Liver (tissue), 7 donors: ENCODE measurements at regions not wholly inside any gene's neighbourhood (a gene's known extent, or its start where the extent isn't known, plus 50 kb on each side); places are given as distances from the start of the nearest gene placed in this dataset.

Source experiments
- DNase-seq: peaks from one replicate; pipeline ENCODE4 v3.0.0-alpha.2; 2017; ENCODE audit warnings: low spot score
- H3K27ac ChIP-seq, 2 donors: one replicate each; pipeline ENCODE4 v1.7.0; 2013; ENCODE audit warnings: inconsistent platforms in 2 of 2, low read length in 2 of 2, control low read depth in 1 of 2, low read depth in 1 of 2, mild to moderate bottlenecking in 1 of 2
- H3K27me3 ChIP-seq, 4 donors: one replicate each; pipeline versions ENCODE4 v1.6.1 to v1.7.0; 2013; ENCODE audit warnings: low read length in 3 of 4, inconsistent platforms in 1 of 4, mild to moderate bottlenecking in 1 of 4, moderate library complexity in 1 of 4; ENCODE audit not compliant: control insufficient read depth in 4 of 4, insufficient read depth in 4 of 4
- H3K36me3 ChIP-seq, 4 donors: one replicate each; pipeline versions ENCODE4 v1.6.1 to v1.7.0; 2013; ENCODE audit warnings: low read length in 3 of 4, mild to moderate bottlenecking in 3 of 4, low read depth in 1 of 4, moderate library complexity in 1 of 4; ENCODE audit not compliant: control insufficient read depth in 4 of 4, insufficient read depth in 3 of 4
- H3K4me1 ChIP-seq, 4 donors: one replicate each; pipeline versions ENCODE4 v1.6.1 to v1.7.0; 2013; ENCODE audit warnings: low read length in 3 of 4, mild to moderate bottlenecking in 3 of 4, moderate library complexity in 1 of 4; ENCODE audit not compliant: control insufficient read depth in 4 of 4, insufficient read depth in 4 of 4
- H3K4me3 ChIP-seq, 3 donors: one replicate each; pipeline versions ENCODE4 v1.6.1 to v1.7.0; 2013; ENCODE audit warnings: low read length in 3 of 3, control low read depth in 1 of 3, low read depth in 1 of 3, mild to moderate bottlenecking in 1 of 3
- H3K9ac ChIP-seq, 2 donors: one replicate each; pipeline ENCODE4 v1.7.0; 2013; ENCODE audit warnings: low read length in 2 of 2, mild to moderate bottlenecking in 2 of 2, moderate library complexity in 2 of 2, control low read depth in 1 of 2, low read depth in 1 of 2
- H3K9me3 ChIP-seq, 4 donors: one replicate each; pipeline versions ENCODE4 v1.6.1 to v1.7.0; 2013; ENCODE audit warnings: low read length in 3 of 4; ENCODE audit not compliant: control insufficient read depth in 4 of 4
- EGR1 ChIP-seq, 2 donors: IDR thresholded peaks; 2 replicates each; pipeline ENCODE4 v1.6.1; 2016 to 2018; ENCODE audit warnings: antibody characterized with exemption in 2 of 2, low read depth in 2 of 2
- FOXA1 ChIP-seq: IDR thresholded peaks from 2 replicates; pipeline ENCODE4 v1.6.1; 2016; ENCODE audit warnings: antibody characterized with exemption
- FOXA2 ChIP-seq: IDR thresholded peaks from 2 replicates; pipeline ENCODE4 v1.6.1; 2016; ENCODE audit warnings: antibody characterized with exemption
- GABPA ChIP-seq, 2 donors: IDR thresholded peaks in 1 of 2; conservative IDR thresholded peaks in 1 of 2; 2 replicates each; pipeline ENCODE4 v1.6.1; 2016; ENCODE audit warnings: antibody characterized with exemption in 2 of 2, mild to moderate bottlenecking in 1 of 2, moderate library complexity in 1 of 2
- HNF4A ChIP-seq, 2 donors: conservative IDR thresholded peaks; 2 replicates each; pipeline ENCODE4 v1.6.1; 2016; ENCODE audit warnings: antibody characterized with exemption in 2 of 2, mild to moderate bottlenecking in 2 of 2
- HNF4G ChIP-seq: IDR thresholded peaks from 2 replicates; pipeline ENCODE4 v1.6.1; 2016; ENCODE audit warnings: antibody characterized with exemption
- JUND ChIP-seq, 2 donors: IDR thresholded peaks; 2 replicates each; pipeline ENCODE4 v1.6.1; 2016; ENCODE audit warnings: antibody characterized with exemption in 2 of 2
- NR2F2 ChIP-seq: IDR thresholded peaks from 2 replicates; pipeline ENCODE4 v1.6.1; 2016; ENCODE audit warnings: antibody characterized with exemption
- RAD21 ChIP-seq, 2 donors: IDR thresholded peaks; 2 replicates each; pipeline ENCODE4 v1.6.1; 2016; ENCODE audit warnings: antibody characterized with exemption in 2 of 2, mild to moderate bottlenecking in 2 of 2
- RXRA ChIP-seq, 2 donors: IDR thresholded peaks; 2 replicates each; pipeline ENCODE4 v1.6.1; 2017 to 2018; ENCODE audit warnings: antibody characterized with exemption in 2 of 2, mild to moderate bottlenecking in 1 of 2
- SP1 ChIP-seq: IDR thresholded peaks from 2 replicates; pipeline ENCODE4 v1.6.1; 2018; ENCODE audit warnings: antibody characterized with exemption, mild to moderate bottlenecking
- TAF1 ChIP-seq: conservative IDR thresholded peaks from 2 replicates; pipeline ENCODE4 v1.6.1; 2016; ENCODE audit warnings: antibody characterized with exemption, mild to moderate bottlenecking
- YY1 ChIP-seq: IDR thresholded peaks from 2 replicates; pipeline ENCODE4 v1.6.1; 2016; ENCODE audit warnings: antibody characterized with exemption, mild to moderate bottlenecking
- WGBS: extraction: QIAGEN DNeasy Blood & Tissue Kit; methylation state at CpG from one replicate; pipeline ENCODE4 v1.1.7; 2013; 5-methylcytosine and 5-hydroxymethylcytosine counted together
- TF ChIP-seq, protein P1 (sequence below): IDR thresholded peaks from 2 replicates; pipeline ENCODE4 v1.6.1; 2016; ENCODE audit warnings: antibody characterized with exemption
- TF ChIP-seq, protein P2 (sequence below): IDR thresholded peaks from 2 replicates; pipeline ENCODE4 v1.6.1; 2016; ENCODE audit warnings: antibody characterized with exemption, mild to moderate bottlenecking
- TF ChIP-seq, protein P3 (sequence below): IDR thresholded peaks from 2 replicates; pipeline ENCODE4 v1.6.1; 2016; ENCODE audit warnings: antibody characterized with exemption
- donor health status: healthy.
- donor health status: healthy.
- donor health status: healthy.
- donor health status: healthy.

DNA sequence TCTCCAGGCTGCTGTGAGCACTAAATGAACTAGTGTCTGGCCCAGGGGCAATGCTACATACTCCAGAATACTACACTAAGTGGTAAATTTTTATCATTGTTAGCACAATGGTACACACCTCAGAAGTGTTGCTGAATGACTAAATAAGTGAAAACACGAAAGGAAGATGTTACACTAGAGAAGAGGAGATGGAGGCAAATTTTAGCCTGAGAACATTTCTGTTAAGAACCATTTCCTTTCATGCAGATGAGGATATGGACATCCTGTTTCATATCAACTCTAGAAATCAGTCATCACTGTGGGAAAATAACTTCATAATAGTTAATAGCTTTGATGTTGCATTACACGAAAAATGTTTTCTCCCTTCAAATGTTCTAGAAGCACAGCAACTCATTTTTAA is 117.6 kb upstream of the STK17B start:
- no peak overlapping the region for H3K9ac ChIP-seq
- H3K36me3 ChIP-seq = peaks cover 0 to 3% (median 0%) of the 10 kb centered on the region in 4 donors
- no peaks in the 10 kb centered on the region for H3K27me3 ChIP-seq
- H3K4me1 ChIP-seq = no peaks in the 10 kb centered on the region
- WGBS = 53% methylated on average over 2 of the region's 2 CpGs
- H3K27ac ChIP-seq = no peak overlapping the region
- H3K9me3 ChIP-seq = no peaks in the 10 kb centered on the region
- no peak for DNase-seq
- H3K4me3 ChIP-seq = no peak overlapping the region
- TF ChIP-seq JUND (IDR thresholded peaks at IDR 0.05) (no peak), RAD21 (IDR thresholded peaks at IDR 0.05) (no peak), GABPA (IDR thresholded peaks at IDR 0.05 in 1 of 2, conservative IDR thresholded peaks at IDR 0.05 in 1 of 2) (no peak), NR2F2 (no peak), TAF1 (no peak), FOXA1 (no peak), FOXA2 (no peak), SP1 (no peak), EGR1 (IDR thresholded peaks at IDR 0.05; ENCODE audit: low read depth in 2 of 2) (no peak), YY1 (no peak)
- TF ChIP-seq, protein P1, sequence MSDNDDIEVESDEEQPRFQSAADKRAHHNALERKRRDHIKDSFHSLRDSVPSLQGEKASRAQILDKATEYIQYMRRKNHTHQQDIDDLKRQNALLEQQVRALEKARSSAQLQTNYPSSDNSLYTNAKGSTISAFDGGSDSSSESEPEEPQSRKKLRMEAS = no peak
- TF ChIP-seq, protein P2, sequence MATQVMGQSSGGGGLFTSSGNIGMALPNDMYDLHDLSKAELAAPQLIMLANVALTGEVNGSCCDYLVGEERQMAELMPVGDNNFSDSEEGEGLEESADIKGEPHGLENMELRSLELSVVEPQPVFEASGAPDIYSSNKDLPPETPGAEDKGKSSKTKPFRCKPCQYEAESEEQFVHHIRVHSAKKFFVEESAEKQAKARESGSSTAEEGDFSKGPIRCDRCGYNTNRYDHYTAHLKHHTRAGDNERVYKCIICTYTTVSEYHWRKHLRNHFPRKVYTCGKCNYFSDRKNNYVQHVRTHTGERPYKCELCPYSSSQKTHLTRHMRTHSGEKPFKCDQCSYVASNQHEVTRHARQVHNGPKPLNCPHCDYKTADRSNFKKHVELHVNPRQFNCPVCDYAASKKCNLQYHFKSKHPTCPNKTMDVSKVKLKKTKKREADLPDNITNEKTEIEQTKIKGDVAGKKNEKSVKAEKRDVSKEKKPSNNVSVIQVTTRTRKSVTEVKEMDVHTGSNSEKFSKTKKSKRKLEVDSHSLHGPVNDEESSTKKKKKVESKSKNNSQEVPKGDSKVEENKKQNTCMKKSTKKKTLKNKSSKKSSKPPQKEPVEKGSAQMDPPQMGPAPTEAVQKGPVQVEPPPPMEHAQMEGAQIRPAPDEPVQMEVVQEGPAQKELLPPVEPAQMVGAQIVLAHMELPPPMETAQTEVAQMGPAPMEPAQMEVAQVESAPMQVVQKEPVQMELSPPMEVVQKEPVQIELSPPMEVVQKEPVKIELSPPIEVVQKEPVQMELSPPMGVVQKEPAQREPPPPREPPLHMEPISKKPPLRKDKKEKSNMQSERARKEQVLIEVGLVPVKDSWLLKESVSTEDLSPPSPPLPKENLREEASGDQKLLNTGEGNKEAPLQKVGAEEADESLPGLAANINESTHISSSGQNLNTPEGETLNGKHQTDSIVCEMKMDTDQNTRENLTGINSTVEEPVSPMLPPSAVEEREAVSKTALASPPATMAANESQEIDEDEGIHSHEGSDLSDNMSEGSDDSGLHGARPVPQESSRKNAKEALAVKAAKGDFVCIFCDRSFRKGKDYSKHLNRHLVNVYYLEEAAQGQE = no peak

DNA sequence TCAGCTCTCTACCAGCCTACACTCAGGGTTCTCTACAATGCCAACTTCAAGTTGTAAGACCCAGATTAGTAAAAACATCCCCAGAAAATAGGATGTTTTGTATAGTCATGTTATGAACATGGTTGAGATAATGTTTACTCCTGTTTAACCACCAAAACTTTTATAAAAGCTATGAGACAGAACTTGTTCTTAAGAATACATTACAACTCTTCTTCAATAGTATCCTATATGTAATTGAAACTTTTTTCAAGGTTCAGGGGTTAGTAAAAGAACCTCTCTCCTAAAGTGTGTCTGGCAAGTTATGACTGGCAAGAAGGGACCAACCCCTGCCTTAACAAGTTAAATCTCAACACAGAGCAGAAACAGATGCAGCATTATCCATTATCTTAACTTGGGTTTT is 118.8 kb upstream of the STK17B start:
- Histone ChIP-seq H3K36me3 (peaks cover 0 to 5% (median 0%) of the 10 kb centered on the region in 4 donors), H3K4me3 (no peak overlapping the region), H3K9me3 (no peaks in the 10 kb centered on the region), H3K27me3 (no peaks in the 10 kb centered on the region), H3K27ac (no peak overlapping the region), H3K4me1 (no peaks in the 10 kb centered on the region), H3K9ac (no peak overlapping the region)
- TF ChIP-seq EGR1 (IDR thresholded peaks at IDR 0.05; ENCODE audit: low read depth in 2 of 2) = no peak
- TF ChIP-seq HNF4G = no peak
- TF ChIP-seq RAD21 (IDR thresholded peaks at IDR 0.05) = no peak
- no peak for TF ChIP-seq RXRA (IDR thresholded peaks at IDR 0.05)
- TF ChIP-seq NR2F2 = no peak
- no peak for TF ChIP-seq FOXA1
- TF ChIP-seq, protein P1 = no peak
- TF ChIP-seq HNF4A (conservative IDR thresholded peaks at IDR 0.05) = no peak
- no peak for TF ChIP-seq GABPA (IDR thresholded peaks at IDR 0.05 in 1 of 2, conservative IDR thresholded peaks at IDR 0.05 in 1 of 2)
- TF ChIP-seq, protein P3, sequence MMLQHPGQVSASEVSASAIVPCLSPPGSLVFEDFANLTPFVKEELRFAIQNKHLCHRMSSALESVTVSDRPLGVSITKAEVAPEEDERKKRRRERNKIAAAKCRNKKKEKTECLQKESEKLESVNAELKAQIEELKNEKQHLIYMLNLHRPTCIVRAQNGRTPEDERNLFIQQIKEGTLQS = no peak
- TF ChIP-seq, protein P2 = no peak
- DNase-seq = no peak
